Forelimb muscle (tissue), 1 donor: ENCODE measurements at regions not wholly inside any gene's neighbourhood (a gene's known extent, or its start where the extent isn't known, plus 50 kb on each side); places are given as distances from the start of the nearest gene placed in this dataset.

ENCODE experiments used
- DNase-seq: peaks from one replicate; pipeline ENCODE4 v3.0.0-alpha.2; 2013; ENCODE audit warnings: low read depth

- no peak for DNase-seq
Observed at GRCh38 chr7:142334236-142334635, 76.4 kb upstream of the PRSS58 start.

DNA sequence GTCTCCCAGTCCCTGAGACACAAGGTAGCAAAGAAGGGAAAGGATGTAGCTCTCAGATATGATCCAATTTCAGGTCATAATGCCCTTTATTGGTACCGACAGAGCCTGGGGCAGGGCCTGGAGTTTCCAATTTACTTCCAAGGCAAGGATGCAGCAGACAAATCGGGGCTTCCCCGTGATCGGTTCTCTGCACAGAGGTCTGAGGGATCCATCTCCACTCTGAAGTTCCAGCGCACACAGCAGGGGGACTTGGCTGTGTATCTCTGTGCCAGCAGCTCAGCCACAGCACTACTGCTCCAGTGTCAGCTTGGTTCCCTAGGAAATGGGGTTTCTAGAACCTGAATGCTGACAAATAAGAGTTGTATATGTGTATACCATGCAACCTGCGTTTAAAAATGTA lies 74.6 kb upstream of the PRSS58 start:
- DNase-seq: no peak

DNA sequence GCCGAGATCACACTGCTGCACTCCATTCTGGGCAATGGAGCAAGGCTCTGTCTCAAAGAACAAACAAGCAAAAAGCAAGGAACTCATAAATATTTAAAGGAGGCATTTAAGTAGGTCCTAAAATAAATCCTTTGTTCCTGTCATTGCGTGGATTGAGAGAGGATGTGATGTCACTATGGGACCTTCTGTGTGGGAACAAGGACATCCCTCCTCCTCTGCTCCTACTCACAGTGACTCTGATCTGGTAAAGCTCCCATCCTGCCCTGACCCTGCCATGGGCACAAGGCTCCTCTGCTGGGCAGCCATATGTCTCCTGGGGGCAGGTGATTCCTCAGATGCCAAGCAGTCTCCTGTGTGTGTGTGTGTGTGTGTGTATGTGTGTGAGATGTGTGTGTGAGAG lies 74.1 kb upstream of the PRSS58 start:
- no peak for DNase-seq

GRCh38 chr7:142329062-142329790 lies 71.4 kb upstream of the PRSS58 start:
- no peak for DNase-seq

DNA sequence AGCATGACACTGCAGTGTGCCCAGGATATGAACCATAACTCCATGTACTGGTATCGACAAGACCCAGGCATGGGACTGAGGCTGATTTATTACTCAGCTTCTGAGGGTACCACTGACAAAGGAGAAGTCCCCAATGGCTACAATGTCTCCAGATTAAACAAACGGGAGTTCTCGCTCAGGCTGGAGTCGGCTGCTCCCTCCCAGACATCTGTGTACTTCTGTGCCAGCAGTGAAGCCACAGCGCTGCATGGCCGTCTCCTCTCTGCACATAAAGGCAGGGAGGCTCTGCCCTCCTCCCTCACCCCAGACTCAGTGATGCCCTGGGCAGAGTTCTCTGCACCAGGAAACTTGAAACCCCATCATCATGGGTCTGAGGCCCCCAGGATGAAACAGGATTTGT lies 70.7 kb upstream of the PRSS58 start:
- DNase-seq: no peak

DNA sequence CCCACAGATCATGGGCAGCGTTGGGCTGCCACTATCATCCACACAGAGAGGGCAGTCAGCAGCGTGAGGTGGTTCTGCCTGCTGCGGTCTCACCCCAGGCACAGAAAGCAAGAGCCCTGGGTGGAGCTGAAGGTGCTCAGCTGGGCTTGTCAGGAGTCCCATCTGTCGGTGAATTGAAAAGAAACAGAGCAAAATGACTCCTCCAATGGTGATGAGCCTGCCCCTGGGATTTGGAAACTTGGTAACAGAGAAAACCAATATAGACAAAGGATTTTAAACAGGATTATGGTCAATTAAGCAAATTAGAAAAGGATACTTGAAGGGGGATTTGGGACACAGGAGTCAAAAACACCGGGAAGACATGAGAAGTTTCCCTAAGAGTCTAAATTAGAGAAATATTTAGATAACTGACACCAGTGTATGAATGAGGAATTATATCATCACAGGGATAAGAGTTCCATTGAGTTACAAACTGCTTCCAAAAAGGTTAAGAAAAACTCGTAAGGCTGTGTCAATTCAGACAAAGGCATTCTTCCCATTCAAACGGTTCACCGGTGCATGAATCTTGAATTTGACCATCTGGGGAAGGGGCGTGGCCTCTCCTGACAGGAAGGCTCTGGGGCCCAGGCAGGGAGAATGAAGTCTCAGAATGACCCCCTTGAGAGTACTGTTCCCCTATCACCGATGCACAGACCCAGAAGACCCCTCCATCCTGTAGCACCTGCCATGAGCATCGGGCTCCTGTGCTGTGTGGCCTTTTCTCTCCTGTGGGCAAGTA lies 70.0 kb upstream of the PRSS58 start:
- no peak for DNase-seq

- DNase-seq: no peak
Observed at GRCh38 chr7:142323706-142324105, 65.8 kb upstream of the PRSS58 start.

DNA sequence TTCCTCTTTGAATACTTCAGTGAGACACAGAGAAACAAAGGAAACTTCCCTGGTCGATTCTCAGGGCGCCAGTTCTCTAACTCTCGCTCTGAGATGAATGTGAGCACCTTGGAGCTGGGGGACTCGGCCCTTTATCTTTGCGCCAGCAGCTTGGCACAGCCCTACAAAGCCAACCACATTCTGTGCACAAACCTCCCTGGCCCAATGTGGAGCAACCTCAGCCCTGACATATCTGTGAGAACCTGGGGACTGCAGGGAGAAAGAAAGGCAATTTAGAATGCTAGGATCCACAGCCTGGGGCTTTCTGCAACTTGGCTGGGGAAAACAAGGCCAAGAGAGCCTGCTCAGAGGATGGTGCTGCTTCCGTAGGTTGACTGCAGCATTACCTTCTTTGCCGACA lies 63.5 kb upstream of the PRSS58 start:
- DNase-seq: no peak

GRCh38 chr7:142320883-142321282 lies 63.0 kb upstream of the PRSS58 start:
- DNase-seq: no peak

GRCh38 chr7:142319970-142320369 lies 62.1 kb upstream of the PRSS58 start:
- DNase-seq: no peak

GRCh38 chr7:142314281-142314680 lies 56.4 kb upstream of the PRSS58 start:
- no peak for DNase-seq

GRCh38 chr7:142313528-142313927 lies 55.7 kb upstream of the PRSS58 start:
- no peak for DNase-seq

DNA sequence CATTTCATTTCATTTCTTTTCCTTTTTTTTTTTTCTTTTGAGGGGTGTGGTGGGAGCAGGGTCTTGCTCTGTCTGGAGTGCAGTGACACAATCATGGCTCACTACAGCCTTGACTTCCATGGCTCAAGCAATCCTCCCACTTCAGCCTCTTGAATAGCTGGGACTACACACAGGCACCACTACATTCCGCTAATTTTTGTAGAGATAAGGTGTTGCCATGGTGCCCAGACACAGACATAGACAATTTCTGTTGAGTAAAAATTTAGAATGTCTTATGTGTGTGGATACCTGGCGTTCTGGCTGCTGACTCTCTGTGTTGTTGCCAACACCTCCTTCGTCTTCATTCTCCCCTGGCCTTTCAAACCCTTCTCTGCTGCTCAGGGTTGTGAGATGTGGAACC lies 54.0 kb upstream of the PRSS58 start:
- no peak for DNase-seq

GRCh38 chr7:142308918-142309317 lies 51.1 kb upstream of the PRSS58 start:
- no peak for DNase-seq

DNA sequence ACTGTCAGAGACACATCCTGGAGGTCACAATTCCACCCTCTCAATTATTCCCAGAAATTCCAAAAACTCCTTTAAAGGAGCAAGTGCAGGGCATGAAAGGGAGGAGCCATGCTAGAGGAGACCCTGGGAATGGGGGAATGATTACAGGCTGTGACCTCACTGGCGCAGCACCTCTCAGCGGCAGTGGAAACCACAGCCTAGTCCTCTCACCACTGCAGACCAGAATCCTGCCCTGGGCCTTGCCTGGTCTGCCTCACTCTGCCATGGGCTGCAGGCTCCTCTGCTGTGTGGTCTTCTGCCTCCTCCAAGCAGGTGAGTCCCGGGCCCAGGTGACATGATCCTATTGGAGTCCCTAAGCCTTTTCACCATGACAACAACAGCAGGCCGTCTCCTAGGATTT lies 50.5 kb upstream of the PRSS58 start:
- DNase-seq: no peak
